Tibial nerve (tissue), 4 donors: ENCODE measurements at regions not wholly inside any gene's neighbourhood (a gene's known extent, or its start where the extent isn't known, plus 50 kb on each side); places are given as distances from the start of the nearest gene placed in this dataset.

ENCODE experiments used
- DNase-seq, 2 donors: peaks; one replicate each; pipeline ENCODE4 v3.0.0-alpha.2; 2019; ENCODE audit warnings: low spot score in 2 of 2
- H3K27ac ChIP-seq, 4 donors: fragments of 200-600 bp; sonication (generic) in 3 of 4; one replicate each; pipeline ENCODE4 v1.5.1; 2017 to 2019; ENCODE audit warnings: mild to moderate bottlenecking in 1 of 4
- H3K27me3 ChIP-seq, 2 donors: fragments of 200-600 bp; sonication (generic) in 1 of 2; one replicate each; pipeline versions ENCODE4 v1.5.1 to v1.6.0; 2017 to 2019
- H3K36me3 ChIP-seq, 3 donors: fragments of 200-600 bp; sonication (generic); one replicate each; pipeline ENCODE4 v1.5.1; 2018 to 2019
- H3K4me1 ChIP-seq, 4 donors: fragments of 200-600 bp; sonication (generic) in 3 of 4; one replicate each; pipeline ENCODE4 v1.5.1; 2017 to 2019
- H3K4me3 ChIP-seq, 4 donors: fragments of 200-600 bp; sonication (generic) in 3 of 4; one replicate each; pipeline ENCODE4 v1.5.1; 2017 to 2019; ENCODE audit warnings: mild to moderate bottlenecking in 1 of 4, moderate library complexity in 1 of 4
- H3K9me3 ChIP-seq, 4 donors: fragments of 200-600 bp; sonication (generic) in 3 of 4; one replicate each; pipeline ENCODE4 v1.5.1; 2017 to 2019
- CTCF ChIP-seq, 5 experiments: fragments of 200-600 bp in 3 of 5; fragments of 450-650 bp in 2 of 5; sonication (generic) in 3 of 5; IDR thresholded peaks; one replicate each; pipeline ENCODE4 v1.5.1; 2016 to 2019; ENCODE audit warnings: antibody characterized with exemption in 5 of 5, mild to moderate bottlenecking in 3 of 5, moderate library complexity in 2 of 5
- EP300 ChIP-seq, 2 donors: sonication (generic); formaldehyde crosslinking; IDR thresholded peaks; one replicate each; pipeline ENCODE4 v1.6.1; 2017; ENCODE audit warnings: antibody characterized with exemption in 2 of 2, mild to moderate bottlenecking in 1 of 2
- POLR2A ChIP-seq, 2 donors: fragments of 450-650 bp; IDR thresholded peaks; one replicate each; pipeline ENCODE4 v1.6.1; 2017; ENCODE audit warnings: antibody characterized with exemption in 2 of 2, mild to moderate bottlenecking in 2 of 2, moderate library complexity in 2 of 2
- WGBS, 2 donors: methylation state at CpG; one replicate each; pipeline ENCODE4 v1.1.5; 2018; 5-methylcytosine and 5-hydroxymethylcytosine counted together

- WGBS, 2 donors = 41 to 45% methylated on average over 1 of the region's 1 CpG
- no peaks in the 10 kb centered on the region for H3K27me3 ChIP-seq
- no peaks in the 10 kb centered on the region for H3K9me3 ChIP-seq
- no peaks in the 10 kb centered on the region for H3K36me3 ChIP-seq
- no peak for DNase-seq
- no peak overlapping the region for H3K4me3 ChIP-seq
- H3K4me1 ChIP-seq = no peaks in the 10 kb centered on the region
- no peak for TF ChIP-seq EP300 (IDR thresholded peaks at IDR 0.05)
- no peak for TF ChIP-seq CTCF (IDR thresholded peaks at IDR 0.05)
- TF ChIP-seq POLR2A (IDR thresholded peaks at IDR 0.05) = no peak
- no peak overlapping the region for H3K27ac ChIP-seq
These were observed 59.7 kb upstream of the TBX20 start for GRCh38 chr7:35313575-35313974.
